GM12878 (cell line): ENCODE measurements at regions not wholly inside any gene's neighbourhood (a gene's known extent, or its start where the extent isn't known, plus 50 kb on each side); places are given as distances from the start of the nearest gene placed in this dataset.

ENCODE experiments used
- ATAC-seq: fragments of 200-7000 bp; cut with Tn5 transposase; 3 replicates; pipeline ENCODE4 v1.9.1; 2020; ENCODE audit warnings: mild to moderate bottlenecking, moderate library complexity
- BruUV-seq: library from RNA; stranded (reverse); fragments of 400-500 nt; replicated peaks from 2 replicates; lab custom pipeline; 2021; lab: Mats Ljungman, UMichigan
- CTCF ChIA-PET: fragments of 300-600 bp; sonication (Branson Sonifier 250); formaldehyde crosslinking; extraction: SDS; loops from one replicate; lab custom pipeline; 2021; ENCODE audit warnings: inconsistent platforms; lab: Yijun Ruan, JAX
- POLR2A ChIA-PET: fragments of 350-600 bp; formaldehyde crosslinking; extraction: SDS; loops from one replicate; lab custom pipeline; 2021; ENCODE audit warnings: inconsistent platforms; lab: Charles Lee
- RAD21 ChIA-PET: fragments of 300-600 bp; sonication (Branson Sonifier 250); formaldehyde crosslinking; loops from one replicate; lab custom pipeline; 2023; ENCODE audit warnings: antibody characterized with exemption; ENCODE audit not compliant: unreplicated experiment; lab: Charles Lee
- SMC1A ChIA-PET: fragments of 300-600 bp; sonication (Branson Sonifier 250); formaldehyde crosslinking; loops from one replicate; lab custom pipeline; 2023; ENCODE audit not compliant: unreplicated experiment, uncharacterized antibody; lab: Charles Lee
- DNase-seq: peaks from one replicate; pipeline ENCODE4 v3.0.0-alpha.2; 2011; ENCODE audit warnings: low read depth, low spot score
- FAIRE-seq: peaks from 3 replicates; lab custom pipeline; 2011; peaks lifted over from hg19 to GRCh38; lab: Jason Lieb, UNC
- H2AFZ ChIP-seq: 2 replicates; pipeline ENCODE4 v1.6.0; 2011; ENCODE audit warnings: low read depth, low read length, control low read depth; ENCODE audit not compliant: control insufficient read depth
- H3K27ac ChIP-seq: 2 replicates; pipeline ENCODE4 v1.5.1; 2011; ENCODE audit warnings: control low read depth; ENCODE audit not compliant: control insufficient read depth, insufficient read depth
- H3K27me3 ChIP-seq, 2 experiments: replicated peaks in 1 of 2; 2 replicates each; pipeline versions ENCODE4 v1.6.0 to v1.6.1; 2011; ENCODE audit warnings: low read length in 1 of 2; ENCODE audit not compliant: control insufficient read depth in 2 of 2, insufficient read depth in 2 of 2
- H3K36me3 ChIP-seq, 2 experiments: 2 replicates each; pipeline ENCODE4 v1.5.1; 2011; ENCODE audit warnings: low read length in 1 of 2; ENCODE audit not compliant: control insufficient read depth in 2 of 2, insufficient read depth in 2 of 2
- H3K4me1 ChIP-seq: 2 replicates; pipeline ENCODE4 v1.6.1; 2011; ENCODE audit warnings: mild to moderate bottlenecking, low read length, moderate library complexity, mixed read lengths; ENCODE audit not compliant: control insufficient read depth, insufficient read depth
- H3K4me2 ChIP-seq: 2 replicates; pipeline ENCODE4 v1.6.0; 2011; ENCODE audit warnings: control low read depth; ENCODE audit not compliant: control insufficient read depth, insufficient read depth
- H3K4me3 ChIP-seq: fragments of 200-600 bp; sonication (generic); 2 replicates; pipeline ENCODE4 v1.5.1; 2016
- H3K79me2 ChIP-seq: 2 replicates; pipeline ENCODE4 v1.6.0; 2011; ENCODE audit warnings: low read length; ENCODE audit not compliant: control insufficient read depth, insufficient read depth
- H3K9ac ChIP-seq: 2 replicates; pipeline ENCODE4 v1.8.0; 2011; ENCODE audit warnings: low read length, control low read depth, mixed read lengths; ENCODE audit not compliant: control insufficient read depth, insufficient read depth
- H3K9me3 ChIP-seq: replicated peaks from 3 replicates; pipeline ENCODE4 v1.5.1; 2011; ENCODE audit warnings: mild to moderate bottlenecking, low read length; ENCODE audit not compliant: control insufficient read depth, insufficient read depth
- H4K20me1 ChIP-seq: 2 replicates; pipeline ENCODE4 v1.6.0; 2011; ENCODE audit not compliant: control insufficient read depth, insufficient read depth
- CEBPB ChIP-seq, 2 experiments: fragments of 150-350 bp in 1 of 2; IDR thresholded peaks; 2 replicates each; pipeline ENCODE4 v1.6.1; 2012 to 2014; ENCODE audit warnings: low read depth in 2 of 2, low read length in 2 of 2, borderline replicate concordance in 1 of 2, inconsistent platforms in 1 of 2
- CHD4 ChIP-seq: fragments of 200-600 bp; sonication (generic); IDR thresholded peaks from 2 replicates; pipeline ENCODE4 v1.6.1; 2016; ENCODE audit warnings: mild to moderate bottlenecking
- FOS ChIP-seq: IDR thresholded peaks from 3 replicates; pipeline ENCODE4 v1.6.1; 2011; ENCODE audit warnings: borderline replicate concordance; ENCODE audit not compliant: insufficient read length; ENCODE audit errors: extremely low read depth
- IKZF1 ChIP-seq: fragments of 450-650 bp; conservative IDR thresholded peaks from 2 replicates; pipeline ENCODE4 v1.6.1; 2017; ENCODE audit warnings: antibody characterized with exemption, mild to moderate bottlenecking
- IKZF2 ChIP-seq, 2 experiments: fragments of 450-650 bp; IDR thresholded peaks; 2 replicates each; pipeline ENCODE4 v1.6.1; 2017; ENCODE audit warnings: mild to moderate bottlenecking in 2 of 2, moderate library complexity in 2 of 2
- KAT2A ChIP-seq: conservative IDR thresholded peaks from 2 replicates; pipeline ENCODE4 v1.6.1; 2011; ENCODE audit warnings: low read depth, low read length; ENCODE audit not compliant: control insufficient read depth
- NR2F1 ChIP-seq: fragments of 450-650 bp; conservative IDR thresholded peaks from 2 replicates; pipeline ENCODE4 v1.6.1; 2017; ENCODE audit warnings: mild to moderate bottlenecking
- NRF1 ChIP-seq: conservative IDR thresholded peaks from 2 replicates; pipeline ENCODE4 v1.6.1; 2011; ENCODE audit warnings: mild to moderate bottlenecking, low read depth, low read length, improper control_type of control experiment
- SKIL ChIP-seq: fragments of 450-650 bp; IDR thresholded peaks from 2 replicates; pipeline ENCODE4 v1.6.1; 2017; ENCODE audit warnings: mild to moderate bottlenecking, low read depth, inconsistent platforms; ENCODE audit not compliant: poor library complexity, severe bottlenecking
- STAT3 ChIP-seq: IDR thresholded peaks from 2 replicates; pipeline ENCODE4 v1.6.1; 2011; ENCODE audit warnings: low read depth, low read length, improper control_type of control experiment
- YY1 ChIP-seq: IDR thresholded peaks from 2 replicates; pipeline ENCODE4 v1.6.1; 2011; ENCODE audit warnings: low read depth, mild to moderate bottlenecking, low read length
- ZNF687 ChIP-seq: fragments of 450-650 bp; IDR thresholded peaks from 2 replicates; pipeline ENCODE4 v1.6.1; 2017; ENCODE audit warnings: mild to moderate bottlenecking, moderate library complexity
- WGBS: methylation state at CpG from one replicate; pipeline ENCODE4 v1.1.6; 2016; ENCODE audit warnings: low lambda C conversion rate; ENCODE audit not compliant: insufficient replicate concordance, insufficient coverage; ENCODE audit errors: missing lambda C conversion rate; 5-methylcytosine and 5-hydroxymethylcytosine counted together
- in situ Hi-C: fragments of 300-500 bp; cut with MboI; formaldehyde crosslinking; loops from 9 replicates; pipeline ENCODE4 v1.14.3; 2018; ENCODE audit warnings: mixed read lengths
- intact Hi-C: fragments of 100-400 bp; cut with micrococcal nuclease; formaldehyde crosslinking; loops from one replicate; pipeline ENCODE4 v1.14.2; 2022; ENCODE audit not compliant: unreplicated experiment

GRCh38 chr10:78475437-78475836, 441.8 kb downstream of the RPS24 start:
- SMC1A ChIA-PET = no interaction called here

More at GRCh38 chr10:78475437-78475836, 441.8 kb downstream of the RPS24 start:
- no peak overlapping the region for H3K9ac ChIP-seq
- no TSS peak for BruUV-seq
- no peaks in the 10 kb centered on the region for H3K79me2 ChIP-seq
- ChIA-PET POLR2A (no interaction called here), RAD21 (no interaction called here)
- no peak for FAIRE-seq
- TF ChIP-seq YY1 = no peak
- TF ChIP-seq ZNF687 = no peak
- no peak for TF ChIP-seq CHD4
- no peak for TF ChIP-seq NR2F1
- TF ChIP-seq KAT2A = no peak
- no peak for TF ChIP-seq IKZF2 (IDR thresholded peaks at IDR 0.05)
- TF ChIP-seq SKIL = no peak
- no peak for TF ChIP-seq IKZF1
- TF ChIP-seq FOS = no peak
- no peak for TF ChIP-seq CEBPB (IDR thresholded peaks at IDR 0.05; ENCODE audit: borderline replicate concordance in 1 of 2, low read depth in 2 of 2, low read length in 2 of 2)
- TF ChIP-seq STAT3 = no peak
- TF ChIP-seq NRF1 = no peak
- TF ChIP-seq, all 136 proteins: peak for 0
- Histone ChIP-seq H3K36me3 (no peaks in the 10 kb centered on the region), H3K9me3 (no peaks in the 10 kb centered on the region), H3K27ac (no peak overlapping the region), H3K4me1 (no peaks in the 10 kb centered on the region), H3K4me2 (no peak overlapping the region), H3K4me3 (no peak overlapping the region), H4K20me1 (no peaks in the 10 kb centered on the region), H3K27me3 (peaks cover 0 to 2% of the 10 kb centered on the region in 2 experiments; a peak in 2 of 4 replicates), H2AFZ (no peak overlapping the region)
- ATAC-seq = no peak
- CTCF ChIA-PET = interaction anchor here (0.5 kb wide), 1 partner anchor 629 kb away, joined by 4 read pairs; no protein-coding TSS in a partner anchor
- 23% methylated on average over 7 of the region's 7 CpGs for WGBS
- no peak for DNase-seq
- in situ Hi-C loops (no loop called here), intact Hi-C loops (no loop called here)
